Lower leg skin (tissue), 3 donors: ENCODE measurements at regions not wholly inside any gene's neighbourhood (a gene's known extent, or its start where the extent isn't known, plus 50 kb on each side); places are given as distances from the start of the nearest gene placed in this dataset.

Source experiments
- CTCF ChIP-seq, 3 donors: fragments of 450-650 bp; IDR thresholded peaks; one replicate each; pipeline ENCODE4 v1.5.1; 2016; ENCODE audit warnings: antibody characterized with exemption in 3 of 3, mild to moderate bottlenecking in 3 of 3, moderate library complexity in 2 of 3
- POLR2A ChIP-seq, 2 donors: fragments of 450-650 bp; IDR thresholded peaks; one replicate each; pipeline ENCODE4 v1.6.1; 2016 to 2017; ENCODE audit warnings: antibody characterized with exemption in 2 of 2, mild to moderate bottlenecking in 1 of 2, moderate library complexity in 1 of 2

GRCh38 chr7:136213012-136213411, 235.9 kb upstream of the MTPN start:
- TF ChIP-seq CTCF (IDR thresholded peaks at IDR 0.05) (no peak), POLR2A (IDR thresholded peaks at IDR 0.05) (no peak)
